Right atrium auricular region (tissue), 2 donors: ENCODE measurements at regions not wholly inside any gene's neighbourhood (a gene's known extent, or its start where the extent isn't known, plus 50 kb on each side); places are given as distances from the start of the nearest gene placed in this dataset.

Source experiments
- DNase-seq: peaks from one replicate; pipeline ENCODE4 v3.0.0-alpha.2; 2019; ENCODE audit warnings: low spot score
- H3K27ac ChIP-seq, 2 donors: fragments of 200-600 bp; sonication (generic); 1 replicate in 1 of 2; 2 replicates in 1 of 2; pipeline ENCODE4 v1.5.1; 2016 to 2019
- H3K27me3 ChIP-seq, 2 donors: fragments of 200-600 bp; sonication (generic); one replicate each; pipeline versions ENCODE4 v1.5.1 to v1.6.0; 2017 to 2019
- H3K36me3 ChIP-seq: fragments of 200-600 bp; sonication (generic); one replicate; pipeline ENCODE4 v1.5.1; 2016
- H3K4me1 ChIP-seq, 2 donors: fragments of 200-600 bp; sonication (generic); one replicate each; pipeline versions ENCODE4 v1.5.1 to v1.6.0; 2017 to 2019
- H3K4me3 ChIP-seq, 2 donors: fragments of 200-600 bp; sonication (generic); 1 replicate in 1 of 2; 2 replicates in 1 of 2; pipeline ENCODE4 v1.5.1; 2017 to 2019; ENCODE audit warnings: mild to moderate bottlenecking in 1 of 2, moderate library complexity in 1 of 2
- H3K9me3 ChIP-seq, 2 donors: fragments of 200-600 bp; sonication (generic); one replicate each; pipeline ENCODE4 v1.5.1; 2019
- CTCF ChIP-seq, 2 donors: fragments of 200-600 bp; sonication (generic); IDR thresholded peaks; one replicate each; pipeline ENCODE4 v1.5.1; 2019; ENCODE audit warnings: antibody characterized with exemption in 2 of 2

- no peaks in the 10 kb centered on the region for H3K9me3 ChIP-seq
- no peak for TF ChIP-seq CTCF (IDR thresholded peaks at IDR 0.05)
- no peak overlapping the region for H3K4me3 ChIP-seq
- no peaks in the 10 kb centered on the region for H3K4me1 ChIP-seq
- no peaks in the 10 kb centered on the region for H3K36me3 ChIP-seq
- DNase-seq, result no peak
- no peaks in the 10 kb centered on the region for H3K27me3 ChIP-seq
- H3K27ac ChIP-seq, result no peak overlapping the region
Observed at GRCh38 chr3:103385961-103386656, 951.3 kb downstream of the ZPLD1 start.

- Histone ChIP-seq H3K27me3 (no peaks in the 10 kb centered on the region), H3K4me1 (no peaks in the 10 kb centered on the region), H3K36me3 (no peaks in the 10 kb centered on the region), H3K4me3 (no peak overlapping the region), H3K9me3 (no peaks in the 10 kb centered on the region), H3K27ac (no peak overlapping the region)
- no peak for TF ChIP-seq CTCF (IDR thresholded peaks at IDR 0.05)
- no peak for DNase-seq
Observed at GRCh38 chr3:103388214-103388613, 953.4 kb downstream of the ZPLD1 start.

GRCh38 chr3:103389356-103389755, 954.5 kb downstream of the ZPLD1 start:
- H3K36me3 ChIP-seq, result no peaks in the 10 kb centered on the region
- TF ChIP-seq CTCF (IDR thresholded peaks at IDR 0.05), result no peak
- H3K4me3 ChIP-seq, result no peak overlapping the region
- H3K9me3 ChIP-seq, result no peaks in the 10 kb centered on the region
- no peaks in the 10 kb centered on the region for H3K4me1 ChIP-seq
- H3K27me3 ChIP-seq, result no peaks in the 10 kb centered on the region
- no peak for DNase-seq
- H3K27ac ChIP-seq, result no peak overlapping the region

- TF ChIP-seq CTCF (IDR thresholded peaks at IDR 0.05), result no peak
- Histone ChIP-seq H3K27me3 (no peaks in the 10 kb centered on the region), H3K9me3 (no peaks in the 10 kb centered on the region)
Observed at GRCh38 chr3:103393395-103394186, 958.8 kb downstream of the ZPLD1 start.

GRCh38 chr3:103403191-103403590, 968.4 kb downstream of the ZPLD1 start:
- Histone ChIP-seq H3K27ac (no peak overlapping the region), H3K4me1 (no peaks in the 10 kb centered on the region), H3K4me3 (no peak overlapping the region), H3K27me3 (no peaks in the 10 kb centered on the region), H3K9me3 (no peaks in the 10 kb centered on the region), H3K36me3 (no peaks in the 10 kb centered on the region)
- no peak for DNase-seq
- no peak for TF ChIP-seq CTCF (IDR thresholded peaks at IDR 0.05)

More at GRCh38 chr3:103393395-103394186, 958.8 kb downstream of the ZPLD1 start:
- H3K27ac ChIP-seq, result no peak overlapping the region
- no peak overlapping the region for H3K4me3 ChIP-seq
- DNase-seq, result no peak
- H3K4me1 ChIP-seq, result no peaks in the 10 kb centered on the region
- H3K36me3 ChIP-seq, result no peaks in the 10 kb centered on the region
